ENCODE measurements at regions not wholly inside any gene's neighbourhood (a gene's known extent, or its start where the extent isn't known, plus 50 kb on each side); places are given as distances from the start of the nearest gene placed in this dataset.
A peak's percentile ranks its signal among the peaks of the same experiment; 100 is the strongest.
"Not testable (repeated sequence)": the region's sequence is repeated elsewhere in the genome, so short reads cannot be mapped to it uniquely, and the experiment has no call there.

DNA sequence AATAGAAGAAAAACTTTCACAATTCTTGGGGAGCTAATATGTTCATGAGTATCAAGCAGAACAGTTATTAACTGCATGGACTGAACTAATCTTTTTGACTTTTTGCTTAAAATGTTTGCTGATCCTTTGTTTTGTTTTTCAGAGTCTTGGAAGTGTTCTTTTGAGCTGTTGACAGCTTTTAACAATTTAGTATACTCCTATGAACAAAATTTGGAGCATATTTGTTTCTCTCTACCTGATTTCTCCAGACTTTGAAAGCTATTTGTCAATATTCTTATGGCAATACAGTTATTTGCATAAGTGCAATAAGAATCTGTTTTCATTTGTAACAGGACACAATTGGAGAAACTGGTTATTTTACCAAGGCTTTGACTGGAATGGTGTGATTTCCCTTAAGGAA lies 192.0 kb upstream of the ETV3 start:
- peaks cover 20% of the 10 kb centered on the region for H3K9me3 Mint-ChIP-seq
- H3K4me3 ChIP-seq, H3K27ac Mint-ChIP-seq: not testable (repeated sequence)

DNA sequence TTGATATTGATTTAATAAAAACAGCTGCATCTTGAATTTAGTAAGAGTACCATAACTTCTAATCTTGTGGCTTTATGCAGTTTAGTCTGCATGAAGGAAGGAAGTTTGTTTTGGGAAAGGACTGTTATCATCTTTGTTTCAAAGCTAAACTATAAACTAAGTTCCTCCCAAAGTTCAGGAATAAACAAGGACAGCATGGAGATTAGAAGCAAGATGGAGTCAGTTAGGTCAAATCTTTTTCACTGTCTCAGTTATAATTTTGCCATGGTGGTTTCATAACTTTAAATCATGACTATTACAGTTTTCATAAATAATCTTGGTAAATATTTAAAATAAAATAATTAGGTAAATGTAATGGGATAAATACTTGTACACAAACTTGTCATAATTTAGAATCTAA lies 189.9 kb upstream of the ETV3 start:
- H3K9me2 ChIP-seq (ENCODE audit: insufficient read depth); H3K36me3 ChIP-seq (ENCODE audit: insufficient read depth); H3F3A ChIP-seq (replicated peaks; ENCODE audit: low read depth); H3K27me3 Mint-ChIP-seq (ENCODE audit: insufficient read depth, low read depth, poor library complexity); H3K27ac ChIP-seq (ENCODE audit: low read depth); H3K27me3 ChIP-seq (ENCODE audit: insufficient read depth); H3K4me2 ChIP-seq; DNase-seq (ENCODE audit: low spot score); H4K20me1 ChIP-seq (replicated peaks; ENCODE audit: insufficient read depth); H3K79me2 ChIP-seq (replicated peaks; ENCODE audit: insufficient read depth); ATAC-seq; H3K27ac Mint-ChIP-seq; H3K4me3 Mint-ChIP-seq; H2AFZ ChIP-seq; H3K4me3 ChIP-seq: not testable (repeated sequence)
- Mint-ChIP-seq H3K4me1 (peaks cover 29% of the 10 kb centered on the region), H3K9me3 (peaks cover 16% of the 10 kb centered on the region), H3K36me3 (ENCODE audit: low read depth) (peaks cover 22% of the 10 kb centered on the region; the same call in 2 of the 3 replicates)
- peaks cover 33% of the 10 kb centered on the region for H3K4me1 ChIP-seq (ENCODE audit: insufficient read depth)

More for the DNA sequence above, 192.0 kb upstream of the ETV3 start:
- not testable (repeated sequence) for H3K79me2 ChIP-seq (replicated peaks; ENCODE audit: insufficient read depth); H4K20me1 ChIP-seq (replicated peaks; ENCODE audit: insufficient read depth); H3F3A ChIP-seq (replicated peaks; ENCODE audit: low read depth); H2AFZ ChIP-seq; H3K36me3 ChIP-seq (ENCODE audit: insufficient read depth); H3K4me3 Mint-ChIP-seq; H3K27me3 Mint-ChIP-seq (ENCODE audit: insufficient read depth, low read depth, poor library complexity); H3K9me2 ChIP-seq (ENCODE audit: insufficient read depth); H3K4me2 ChIP-seq; H3K27me3 ChIP-seq (ENCODE audit: insufficient read depth); DNase-seq (ENCODE audit: low spot score); H3K27ac ChIP-seq (ENCODE audit: low read depth); ATAC-seq
- peaks cover 23% of the 10 kb centered on the region for H3K4me1 Mint-ChIP-seq
- peaks cover 28% of the 10 kb centered on the region for H3K4me1 ChIP-seq (ENCODE audit: insufficient read depth)
- H3K36me3 Mint-ChIP-seq (ENCODE audit: low read depth) = peaks cover 22% of the 10 kb centered on the region

- no peaks in the 10 kb centered on the region for H3K9me2 ChIP-seq (ENCODE audit: insufficient read depth)
- H3K4me1 ChIP-seq (ENCODE audit: insufficient read depth) = peaks cover 33% of the 10 kb centered on the region
- H4K20me1 ChIP-seq (replicated peaks; ENCODE audit: insufficient read depth) = no peaks in the 10 kb centered on the region
- no peaks in the 10 kb centered on the region for H3K27me3 ChIP-seq (ENCODE audit: insufficient read depth)
- H3K27ac Mint-ChIP-seq = 0 out of 2 replicates have a peak overlapping the region, but pooled peaks have one; percentile 65
- H3K36me3 ChIP-seq (ENCODE audit: insufficient read depth) = no peaks in the 10 kb centered on the region
- H3F3A ChIP-seq (replicated peaks; ENCODE audit: low read depth) = no peaks in the 10 kb centered on the region
- peaks cover 29% of the 10 kb centered on the region for H3K4me1 Mint-ChIP-seq
- H3K27ac ChIP-seq (ENCODE audit: low read depth) = no peak overlapping the region
- peaks cover 20% of the 10 kb centered on the region for H3K9me3 Mint-ChIP-seq
- H3K4me2 ChIP-seq = peak overlapping the region; percentile 47
- peaks cover 26% of the 10 kb centered on the region; the same call in 2 of the 3 replicates for H3K36me3 Mint-ChIP-seq (ENCODE audit: low read depth)
- peak overlapping the region; percentile 1; the same call in 1 of the 2 replicates for H2AFZ ChIP-seq
- H3K4me3 Mint-ChIP-seq = no peak overlapping the region; the same call in 2 of the 3 replicates
- H3K27me3 Mint-ChIP-seq (ENCODE audit: insufficient read depth, low read depth, poor library complexity) = no peaks in the 10 kb centered on the region
- peak; percentile 4 for DNase-seq (ENCODE audit: low spot score)
- H3K79me2 ChIP-seq (replicated peaks; ENCODE audit: insufficient read depth) = no peaks in the 10 kb centered on the region
- peak overlapping the region; percentile 19 for H3K4me3 ChIP-seq
- ATAC-seq = peak; percentile 61
- TF ChIP-seq ZNF114 (CRISPR knock-in tag; IDR thresholded peaks at IDR 0.05) (no peak), ZNF462 (CRISPR knock-in tag; IDR thresholded peaks at IDR 0.05) (no peak), EZH2phosphoT487 (IDR thresholded peaks at IDR 0.05; ENCODE audit: unreplicated experiment) (no peak), NANOG (IDR thresholded peaks at IDR 0.05; ENCODE audit: borderline replicate concordance) (no peak), JUNB (IDR thresholded peaks at IDR 0.05; ENCODE audit: unreplicated experiment) (no peak), STAT1 (IDR thresholded peaks at IDR 0.05; ENCODE audit: unreplicated experiment) (no peak), EZH2 (IDR thresholded peaks at IDR 0.05; ENCODE audit: low read depth, unreplicated experiment) (no peak), CREB1 (CRISPR knock-in tag; IDR thresholded peaks at IDR 0.05; ENCODE audit: low read depth) (no peak)
- TF ChIP-seq, protein P1, sequence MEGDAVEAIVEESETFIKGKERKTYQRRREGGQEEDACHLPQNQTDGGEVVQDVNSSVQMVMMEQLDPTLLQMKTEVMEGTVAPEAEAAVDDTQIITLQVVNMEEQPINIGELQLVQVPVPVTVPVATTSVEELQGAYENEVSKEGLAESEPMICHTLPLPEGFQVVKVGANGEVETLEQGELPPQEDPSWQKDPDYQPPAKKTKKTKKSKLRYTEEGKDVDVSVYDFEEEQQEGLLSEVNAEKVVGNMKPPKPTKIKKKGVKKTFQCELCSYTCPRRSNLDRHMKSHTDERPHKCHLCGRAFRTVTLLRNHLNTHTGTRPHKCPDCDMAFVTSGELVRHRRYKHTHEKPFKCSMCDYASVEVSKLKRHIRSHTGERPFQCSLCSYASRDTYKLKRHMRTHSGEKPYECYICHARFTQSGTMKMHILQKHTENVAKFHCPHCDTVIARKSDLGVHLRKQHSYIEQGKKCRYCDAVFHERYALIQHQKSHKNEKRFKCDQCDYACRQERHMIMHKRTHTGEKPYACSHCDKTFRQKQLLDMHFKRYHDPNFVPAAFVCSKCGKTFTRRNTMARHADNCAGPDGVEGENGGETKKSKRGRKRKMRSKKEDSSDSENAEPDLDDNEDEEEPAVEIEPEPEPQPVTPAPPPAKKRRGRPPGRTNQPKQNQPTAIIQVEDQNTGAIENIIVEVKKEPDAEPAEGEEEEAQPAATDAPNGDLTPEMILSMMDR (conservative IDR thresholded peaks at IDR 0.05; ENCODE audit: low read depth in 2 of 2) = no peak
Measured at GRCh38 chr1:157326173-157326859, 188.1 kb upstream of the ETV3 start.
